Astrocyte of the spinal cord (primary cell): ENCODE measurements at regions not wholly inside any gene's neighbourhood (a gene's known extent, or its start where the extent isn't known, plus 50 kb on each side); places are given as distances from the start of the nearest gene placed in this dataset.

Experiments
- DNase-seq: peaks from one replicate; pipeline ENCODE4 v3.0.0; 2011; ENCODE audit warnings: low read depth, low spot score
- H3K4me3 ChIP-seq: 2 replicates; pipeline ENCODE4 v1.5.1; 2011; ENCODE audit warnings: low read depth, mild to moderate bottlenecking, low read length, moderate library complexity
- CTCF ChIP-seq: IDR thresholded peaks from 2 replicates; pipeline ENCODE4 v1.5.1; 2012; ENCODE audit warnings: low read depth, mild to moderate bottlenecking, low read length, inconsistent platforms
- in situ Hi-C: cut with HindIII; loops from 2 replicates; pipeline ENCODE4 v1.10.0; 2017; ENCODE audit warnings: low sequenced_read_pairs

DNA sequence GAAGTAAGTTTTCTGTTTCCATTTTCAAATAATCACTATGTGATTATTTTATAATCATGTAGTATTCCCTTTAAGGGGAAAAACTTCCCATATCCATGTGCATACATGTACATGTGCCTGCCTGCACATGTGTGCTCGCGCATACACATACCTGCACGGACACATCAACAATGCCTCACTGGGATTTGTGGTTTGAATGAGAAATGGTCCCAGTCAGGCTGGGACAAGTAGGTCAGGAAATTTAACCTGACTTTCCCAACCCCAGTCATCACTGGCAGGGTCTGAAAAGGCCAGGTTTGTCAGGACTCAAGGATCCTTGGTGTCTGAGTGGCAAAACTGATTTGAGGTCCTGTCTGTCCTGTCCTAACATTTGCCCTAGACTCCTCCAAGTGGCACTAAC is 109.3 kb upstream of the MRPS22 start:
- H3K4me3 ChIP-seq, result no peak overlapping the region
- no peak for DNase-seq
- no peak for TF ChIP-seq CTCF
- in situ Hi-C loops, result no loop called here

DNA sequence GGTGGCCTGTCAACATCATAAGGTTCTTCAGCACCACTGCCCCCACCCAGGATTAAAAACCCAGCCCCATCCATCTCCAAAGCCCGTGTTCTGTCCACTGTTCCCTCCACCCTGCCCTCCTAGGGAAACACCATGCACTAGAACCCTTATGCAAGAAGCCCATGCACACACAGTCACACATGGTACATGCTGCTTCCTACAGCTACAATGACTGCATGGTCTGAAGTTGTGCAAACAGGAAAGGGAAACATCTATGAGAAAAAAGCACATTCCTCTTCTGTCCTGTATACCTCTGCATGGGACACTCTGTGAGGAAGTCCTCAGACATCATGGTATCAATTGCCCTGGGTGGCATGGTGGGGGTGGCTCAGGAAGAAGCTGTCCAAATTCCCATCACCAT is 108.6 kb upstream of the MRPS22 start:
- in situ Hi-C loops, result no loop called here
- DNase-seq, result no peak
- no peak for TF ChIP-seq CTCF
- H3K4me3 ChIP-seq, result no peak overlapping the region

DNA sequence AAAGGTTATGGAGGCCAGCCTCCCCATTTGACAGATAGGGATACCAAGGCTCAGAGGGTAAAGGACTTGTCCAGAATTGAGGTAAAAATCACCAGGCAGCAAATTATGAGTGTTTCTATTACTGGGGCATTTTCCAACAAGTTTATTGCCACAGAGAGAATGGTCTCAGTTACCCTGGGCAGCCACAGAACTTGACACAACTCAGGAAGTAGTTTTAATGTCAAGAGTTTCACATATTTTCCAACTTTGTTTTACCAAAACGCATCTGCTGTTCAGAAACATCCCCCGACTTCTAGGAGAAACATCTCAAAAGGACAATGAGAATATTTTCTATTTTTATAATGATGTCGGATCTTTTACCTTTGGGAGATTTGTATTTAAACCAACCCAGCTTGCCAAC is 107.5 kb upstream of the MRPS22 start:
- in situ Hi-C loops, result no loop called here
- H3K4me3 ChIP-seq, result no peak overlapping the region
- no peak for TF ChIP-seq CTCF
- no peak for DNase-seq

DNA sequence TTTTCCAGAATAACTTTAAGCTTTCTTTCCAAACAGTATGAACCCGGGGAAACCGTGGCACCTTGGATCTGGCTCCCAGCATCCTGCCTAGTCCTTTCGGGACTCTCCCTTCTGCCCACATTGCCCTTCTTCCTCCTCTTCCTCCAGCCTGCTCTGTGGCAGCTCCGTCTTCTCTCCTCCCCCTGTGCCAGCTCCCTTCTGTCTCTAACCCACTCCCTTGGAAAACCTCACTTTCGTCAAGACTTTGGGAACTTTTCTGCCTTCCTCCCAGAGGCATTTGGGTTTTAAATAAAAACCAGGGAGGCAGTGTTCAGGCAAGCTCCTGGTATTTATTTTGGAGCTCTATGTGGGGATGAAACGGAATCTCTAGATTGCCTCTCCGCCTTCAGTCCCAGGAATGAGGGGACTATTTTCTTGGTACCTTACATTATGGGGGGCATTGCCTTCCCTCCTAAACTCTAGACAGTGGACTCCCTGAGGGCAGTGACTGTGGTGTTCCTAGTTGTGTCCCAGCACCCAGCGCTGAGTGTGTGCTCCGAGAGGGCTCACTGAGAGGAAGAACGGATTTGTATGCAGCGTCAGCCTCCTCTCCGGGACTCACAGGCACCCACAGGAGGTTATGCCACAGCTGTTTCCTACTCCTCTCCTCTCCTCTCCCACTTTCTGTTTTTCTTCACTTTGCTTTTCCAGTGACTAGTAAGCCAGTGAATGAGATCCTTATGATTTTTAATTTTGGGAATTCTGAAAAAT is 105.4 kb upstream of the MRPS22 start:
- no peak for DNase-seq
- no peak overlapping the region for H3K4me3 ChIP-seq
- TF ChIP-seq CTCF, result no peak
- in situ Hi-C loops, result no loop called here

DNA sequence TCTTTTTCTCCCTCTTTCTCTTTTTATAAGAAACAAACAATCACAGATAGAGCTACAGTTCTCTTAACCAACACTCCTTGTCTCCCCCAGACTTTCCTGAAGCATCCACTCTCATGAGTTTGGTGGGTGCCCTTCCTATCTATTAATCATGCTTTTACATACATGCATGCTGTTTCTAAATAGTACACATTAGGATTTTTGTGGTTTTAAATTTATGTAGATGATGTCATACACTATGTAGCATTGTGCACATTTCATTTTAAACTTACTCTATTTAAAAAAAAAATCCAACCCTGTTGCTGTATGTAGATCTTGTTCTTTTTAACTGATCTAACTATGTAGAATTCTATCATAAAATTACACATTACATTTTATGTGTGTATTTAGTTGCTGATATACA is 104.3 kb upstream of the MRPS22 start:
- in situ Hi-C loops, result no loop called here
- no peak for DNase-seq
- no peak overlapping the region for H3K4me3 ChIP-seq
- TF ChIP-seq CTCF, result no peak

DNA sequence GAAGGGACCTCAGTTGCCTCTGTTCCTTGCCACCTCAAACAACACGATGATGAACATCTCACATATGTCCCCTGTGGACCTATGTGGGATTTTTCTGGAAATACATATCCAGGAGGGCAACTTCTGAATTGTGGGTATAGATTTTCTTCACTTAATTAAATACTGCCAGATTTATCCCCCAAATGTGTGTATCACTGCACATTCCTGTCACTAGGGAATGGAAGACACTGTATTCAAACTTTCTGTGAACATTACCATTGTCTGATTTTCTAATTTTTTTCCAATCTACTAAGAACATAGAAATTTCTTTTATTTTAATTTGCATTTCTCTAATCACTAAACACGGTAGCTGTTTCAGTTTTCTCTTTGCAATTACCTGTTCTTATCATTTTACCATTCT is 102.0 kb upstream of the MRPS22 start:
- in situ Hi-C loops, result no loop called here
- no peak for DNase-seq
- TF ChIP-seq CTCF, result peak; percentile 6
- no peak overlapping the region for H3K4me3 ChIP-seq

DNA sequence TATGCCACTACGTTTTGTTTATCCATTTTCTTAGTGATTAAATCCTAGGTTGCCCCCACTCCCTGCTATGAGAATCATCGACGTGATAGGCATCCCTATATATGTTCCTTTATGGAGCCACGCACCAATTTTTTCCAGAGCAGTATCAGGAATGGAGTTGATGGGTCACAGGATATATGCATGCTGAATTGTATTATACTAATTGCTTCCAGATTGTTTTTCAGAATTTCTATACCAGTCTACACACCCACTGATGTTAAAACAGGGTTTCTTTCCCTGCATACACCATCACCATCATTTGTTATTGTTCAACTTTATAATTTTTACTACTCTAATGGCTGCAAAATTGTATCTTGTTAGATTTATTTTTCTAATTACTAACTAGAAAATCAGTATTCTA is 100.1 kb upstream of the MRPS22 start:
- H3K4me3 ChIP-seq, result no peak overlapping the region
- TF ChIP-seq CTCF, result no peak
- in situ Hi-C loops, result no loop called here
- DNase-seq, result no peak
